ENCODE measurements at regions not wholly inside any gene's neighbourhood (a gene's known extent, or its start where the extent isn't known, plus 50 kb on each side); places are given as distances from the start of the nearest gene placed in this dataset.

GRCh38 chr6:43997345-43997677 is 129.9 kb downstream of the MRPL14 start:
- peaks cover 3 to 18% (median 9%) of the 10 kb centered on the region in 3 donors for H3K4me1 ChIP-seq
- H3K27ac ChIP-seq: no peak overlapping the region
- WGBS, 2 donors: 92 to 98% methylated on average over 1 of the region's 1 CpG
- intact Hi-C loops (cut with DNase I): no loop called here
- no peak overlapping the region for H3K4me3 ChIP-seq
- DNase-seq: no peak
- no peak for TF ChIP-seq CTCF (IDR thresholded peaks at IDR 0.05)
- no peaks in the 10 kb centered on the region for H3K9me3 ChIP-seq
- ATAC-seq: no peak
- FAIRE-seq: no peak
- no peaks in the 10 kb centered on the region for H3K27me3 ChIP-seq
- no peaks in the 10 kb centered on the region for H3K36me3 ChIP-seq

GRCh38 chr6:43996618-43997344 is 130.5 kb downstream of the MRPL14 start:
- Histone ChIP-seq H3K4me3 (no peak overlapping the region), H3K4me1 (peaks cover 2 to 18% (median 9%) of the 10 kb centered on the region in 3 donors), H3K27ac (no peak overlapping the region), H3K27me3 (no peaks in the 10 kb centered on the region), H3K36me3 (no peaks in the 10 kb centered on the region), H3K9me3 (no peaks in the 10 kb centered on the region)
- FAIRE-seq (no peak), DNase-seq (no peak), ATAC-seq (no peak)
- 91 to 93% methylated on average over 8 of the region's 8 CpGs for WGBS, 2 donors
- TF ChIP-seq CTCF (IDR thresholded peaks at IDR 0.05): no peak
- intact Hi-C loops (cut with DNase I): no loop called here

GRCh38 chr6:43995137-43995536 is 132.1 kb downstream of the MRPL14 start:
- no peak for ATAC-seq
- no peak overlapping the region for H3K4me3 ChIP-seq
- WGBS, 2 donors: 87% methylated on average over 3 of the region's 3 CpGs
- no peak for FAIRE-seq
- intact Hi-C loops (cut with DNase I): no loop called here
- no peak for DNase-seq
- H3K36me3 ChIP-seq: no peaks in the 10 kb centered on the region
- no peak for TF ChIP-seq CTCF (IDR thresholded peaks at IDR 0.05)
- H3K27me3 ChIP-seq: no peaks in the 10 kb centered on the region
- H3K4me1 ChIP-seq: peaks cover 13 to 29% (median 21%) of the 10 kb centered on the region in 3 donors
- H3K9me3 ChIP-seq: no peaks in the 10 kb centered on the region
- no peak overlapping the region for H3K27ac ChIP-seq

GRCh38 chr6:43993881-43994523 is 133.2 kb downstream of the MRPL14 start:
- Histone ChIP-seq H3K4me1 (peaks cover 15 to 32% (median 23%) of the 10 kb centered on the region in 3 donors), H3K4me3 (no peak overlapping the region), H3K27ac (peak overlapping the region in 2 of 4 donors; percentile 1 to 67), H3K27me3 (no peaks in the 10 kb centered on the region), H3K36me3 (no peaks in the 10 kb centered on the region), H3K9me3 (no peaks in the 10 kb centered on the region)
- FAIRE-seq (no peak), DNase-seq (peak in 1 of 6 donors; percentile 55), ATAC-seq (peak in 2 of 4 donors; percentile 17 to 23)
- no peak for TF ChIP-seq CTCF (IDR thresholded peaks at IDR 0.05)
- intact Hi-C loops (cut with DNase I): no loop called here
- WGBS, 2 donors: 53 to 55% methylated on average over 5 of the region's 5 CpGs

Data from pancreas (tissue), 10 donors.